GM12874 (cell line): ENCODE measurements at regions not wholly inside any gene's neighbourhood (a gene's known extent, or its start where the extent isn't known, plus 50 kb on each side); places are given as distances from the start of the nearest gene placed in this dataset.

Experiments
- CTCF ChIP-seq: IDR thresholded peaks from 2 replicates; pipeline ENCODE4 v1.5.1; 2011; ENCODE audit warnings: low read depth, mild to moderate bottlenecking, control low read depth, low read length, moderate library complexity; ENCODE audit not compliant: insufficient read depth

GRCh38 chr4:147085781-147086180, 140.1 kb upstream of the TTC29 start:
- no peak for TF ChIP-seq CTCF

GRCh38 chr4:147088146-147088545, 142.5 kb upstream of the TTC29 start:
- TF ChIP-seq CTCF: no peak

GRCh38 chr4:147090486-147090885, 144.8 kb upstream of the TTC29 start:
- no peak for TF ChIP-seq CTCF

- TF ChIP-seq CTCF: no peak
Measured at GRCh38 chr4:147093206-147093605, 147.5 kb upstream of the TTC29 start.

GRCh38 chr4:147094238-147094637, 148.6 kb upstream of the TTC29 start:
- no peak for TF ChIP-seq CTCF

- TF ChIP-seq CTCF: peak; percentile 23; the same call in 1 of the 2 replicates
Measured at GRCh38 chr4:147096667-147097604, 151.3 kb upstream of the TTC29 start.

- no peak for TF ChIP-seq CTCF
Measured at GRCh38 chr4:147101678-147102077, 156.0 kb upstream of the TTC29 start.
